Thymus (tissue), 11 donors: ENCODE measurements at regions not wholly inside any gene's neighbourhood (a gene's known extent, or its start where the extent isn't known, plus 50 kb on each side); places are given as distances from the start of the nearest gene placed in this dataset.

Source experiments
- DNase-seq, 9 donors: peaks; one replicate each; pipeline ENCODE4 v3.0.0-alpha.2; 2013; ENCODE audit warnings: low spot score in 9 of 9, low read depth in 6 of 9, missing footprints in 1 of 9
- H3K27ac ChIP-seq, 2 donors: one replicate each; pipeline ENCODE4 v1.5.1; 2013; ENCODE audit warnings: control low read depth in 1 of 2, low read depth in 1 of 2, low read length in 1 of 2, mild to moderate bottlenecking in 1 of 2, moderate library complexity in 1 of 2
- H3K27me3 ChIP-seq, 2 donors: one replicate each; pipeline ENCODE4 v1.5.1; 2013; ENCODE audit warnings: low read length in 1 of 2; ENCODE audit not compliant: control insufficient read depth in 2 of 2, insufficient read depth in 1 of 2
- H3K36me3 ChIP-seq, 2 donors: one replicate each; pipeline ENCODE4 v1.5.1; 2013; ENCODE audit warnings: low read length in 1 of 2, mild to moderate bottlenecking in 1 of 2, moderate library complexity in 1 of 2; ENCODE audit not compliant: control insufficient read depth in 2 of 2, insufficient read depth in 2 of 2
- H3K4me1 ChIP-seq, 2 donors: one replicate each; pipeline ENCODE4 v1.5.1; 2013; ENCODE audit warnings: low read length in 2 of 2; ENCODE audit not compliant: control insufficient read depth in 2 of 2, insufficient read depth in 2 of 2
- H3K4me3 ChIP-seq, 2 donors: one replicate each; pipeline ENCODE4 v1.5.1; 2013; ENCODE audit warnings: low read length in 2 of 2, control low read depth in 1 of 2, mild to moderate bottlenecking in 1 of 2
- H3K9me3 ChIP-seq, 2 donors: one replicate each; pipeline ENCODE4 v1.5.1; 2013; ENCODE audit warnings: low read length in 1 of 2, mild to moderate bottlenecking in 1 of 2; ENCODE audit not compliant: control insufficient read depth in 2 of 2, insufficient read depth in 1 of 2
- WGBS: extraction: QIAGEN DNeasy Blood & Tissue Kit; methylation state at CpG from one replicate; pipeline ENCODE4 v1.1.7; 2013; 5-methylcytosine and 5-hydroxymethylcytosine counted together
- donor health status: healthy.

DNA sequence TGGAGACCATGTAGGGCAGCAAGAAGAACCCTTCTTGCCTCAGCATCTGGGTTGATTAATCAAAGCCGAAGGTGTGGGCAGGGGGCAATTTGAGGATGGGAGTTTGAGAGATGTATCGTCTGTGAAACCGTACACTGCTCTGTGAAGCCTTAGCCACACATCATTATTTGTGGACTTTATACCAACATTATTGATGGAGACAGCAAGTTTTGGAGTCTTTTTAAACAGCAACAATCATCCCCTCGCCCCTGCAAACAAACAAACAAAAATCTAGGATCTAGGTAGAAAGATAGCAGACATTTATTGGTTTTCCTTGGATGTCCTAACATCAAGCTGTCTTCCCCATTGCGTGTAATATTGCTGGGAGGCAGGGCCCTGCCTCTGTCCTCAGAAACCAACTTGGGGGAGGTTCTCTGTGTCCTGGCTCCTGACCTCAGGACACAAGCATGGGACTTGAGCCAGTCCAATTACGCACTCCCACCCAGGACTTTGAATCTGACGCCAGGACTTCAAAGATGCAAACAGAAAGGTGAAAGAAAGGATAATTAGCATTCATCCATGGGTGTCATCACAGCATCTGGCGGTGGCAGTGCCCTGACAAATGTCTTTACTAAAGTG, 61.6 kb upstream of the PLET1 start:
- Histone ChIP-seq H3K27me3 (no peaks in the 10 kb centered on the region), H3K27ac (peak overlapping the region; percentile 12 to 66), H3K4me3 (no peak overlapping the region), H3K36me3 (no peaks in the 10 kb centered on the region), H3K4me1 (peaks cover 4 to 20% of the 10 kb centered on the region in 2 donors), H3K9me3 (no peaks in the 10 kb centered on the region)
- WGBS, result 83% methylated on average over 8 of the region's 8 CpGs
- no peak for DNase-seq

DNA sequence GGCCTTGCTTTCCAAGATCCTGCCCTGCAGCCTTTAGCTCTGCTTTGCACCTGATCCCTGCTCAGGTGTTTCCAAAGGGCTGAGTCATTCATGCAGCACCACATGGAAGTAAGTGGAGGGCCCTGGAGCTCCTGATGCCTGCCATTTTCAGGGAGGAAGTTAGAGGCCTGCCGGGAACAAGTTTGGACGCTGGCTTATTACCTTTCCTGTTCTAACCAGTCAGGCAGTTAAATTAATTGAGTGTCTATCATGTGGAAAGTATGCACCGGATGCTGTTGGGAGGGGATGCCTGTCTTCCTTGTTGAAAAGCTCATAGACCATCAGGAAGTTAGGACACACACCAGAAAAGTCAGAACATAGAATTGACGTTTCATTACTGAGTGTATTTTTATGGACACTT, 73.7 kb upstream of the PLET1 start:
- no peaks in the 10 kb centered on the region for H3K27me3 ChIP-seq
- DNase-seq, result no peak

GRCh38 chr11:112336356-112336886, 75.8 kb upstream of the PLET1 start:
- no peak for DNase-seq
- 97% methylated on average over 5 of the region's 5 CpGs for WGBS
- H3K4me3 ChIP-seq, result no peak overlapping the region
- H3K27me3 ChIP-seq, result no peaks in the 10 kb centered on the region
- H3K4me1 ChIP-seq, result no peaks in the 10 kb centered on the region
- H3K36me3 ChIP-seq, result no peaks in the 10 kb centered on the region
- no peaks in the 10 kb centered on the region for H3K9me3 ChIP-seq
- no peak overlapping the region for H3K27ac ChIP-seq

More for the DNA sequence above, 73.7 kb upstream of the PLET1 start:
- Histone ChIP-seq H3K36me3 (no peaks in the 10 kb centered on the region), H3K9me3 (no peaks in the 10 kb centered on the region), H3K27ac (no peak overlapping the region), H3K4me3 (no peak overlapping the region), H3K4me1 (no peaks in the 10 kb centered on the region)
- WGBS, result 54% methylated on average over 4 of the region's 4 CpGs

DNA sequence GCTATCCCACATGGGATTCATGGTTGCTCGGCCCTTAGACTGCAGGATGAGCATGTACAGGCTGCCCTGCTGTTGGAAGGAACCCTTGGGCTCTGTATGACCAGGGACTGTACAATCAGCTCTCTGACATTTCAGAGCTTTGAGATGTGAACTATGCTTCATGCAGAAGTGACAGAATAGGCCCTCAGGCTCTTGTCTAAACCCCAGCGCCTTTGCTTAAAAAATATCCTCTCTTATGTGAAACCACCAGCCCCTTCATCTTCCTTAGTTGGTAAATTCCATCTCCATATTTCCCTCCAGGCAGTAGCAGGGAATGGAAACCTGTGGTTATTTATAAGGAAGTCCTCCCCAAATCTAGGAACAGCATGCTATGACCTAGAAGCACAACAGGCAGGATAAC, 78.9 kb upstream of the PLET1 start:
- Histone ChIP-seq H3K9me3 (no peaks in the 10 kb centered on the region), H3K27ac (no peak overlapping the region), H3K4me1 (no peaks in the 10 kb centered on the region), H3K4me3 (no peak overlapping the region), H3K36me3 (no peaks in the 10 kb centered on the region), H3K27me3 (no peaks in the 10 kb centered on the region)
- no peak for DNase-seq
- WGBS, result 92% methylated on average over 2 of the region's 2 CpGs

- H3K4me3 ChIP-seq, result no peak overlapping the region
- 94% methylated on average over 6 of the region's 6 CpGs for WGBS
- no peaks in the 10 kb centered on the region for H3K36me3 ChIP-seq
- DNase-seq, result no peak
- H3K27ac ChIP-seq, result no peak overlapping the region
- H3K9me3 ChIP-seq, result no peaks in the 10 kb centered on the region
- H3K27me3 ChIP-seq, result no peaks in the 10 kb centered on the region
- H3K4me1 ChIP-seq, result no peaks in the 10 kb centered on the region
These were observed 82.8 kb upstream of the PLET1 start for GRCh38 chr11:112343368-112344039.

GRCh38 chr11:112344040-112344413, 83.4 kb upstream of the PLET1 start:
- 88% methylated on average over 1 of the region's 1 CpG for WGBS

GRCh38 chr11:112345166-112345565, 84.5 kb upstream of the PLET1 start:
- Histone ChIP-seq H3K4me3 (no peak overlapping the region), H3K36me3 (no peaks in the 10 kb centered on the region), H3K9me3 (no peaks in the 10 kb centered on the region), H3K27me3 (no peaks in the 10 kb centered on the region), H3K27ac (no peak overlapping the region), H3K4me1 (no peaks in the 10 kb centered on the region)
- no peak for DNase-seq
- 93% methylated on average over 3 of the region's 3 CpGs for WGBS

More at GRCh38 chr11:112344040-112344413, 83.4 kb upstream of the PLET1 start:
- DNase-seq, result no peak
- H3K36me3 ChIP-seq, result no peaks in the 10 kb centered on the region
- no peaks in the 10 kb centered on the region for H3K4me1 ChIP-seq
- no peak overlapping the region for H3K27ac ChIP-seq
- H3K4me3 ChIP-seq, result no peak overlapping the region
- H3K9me3 ChIP-seq, result no peaks in the 10 kb centered on the region
- no peaks in the 10 kb centered on the region for H3K27me3 ChIP-seq

DNA sequence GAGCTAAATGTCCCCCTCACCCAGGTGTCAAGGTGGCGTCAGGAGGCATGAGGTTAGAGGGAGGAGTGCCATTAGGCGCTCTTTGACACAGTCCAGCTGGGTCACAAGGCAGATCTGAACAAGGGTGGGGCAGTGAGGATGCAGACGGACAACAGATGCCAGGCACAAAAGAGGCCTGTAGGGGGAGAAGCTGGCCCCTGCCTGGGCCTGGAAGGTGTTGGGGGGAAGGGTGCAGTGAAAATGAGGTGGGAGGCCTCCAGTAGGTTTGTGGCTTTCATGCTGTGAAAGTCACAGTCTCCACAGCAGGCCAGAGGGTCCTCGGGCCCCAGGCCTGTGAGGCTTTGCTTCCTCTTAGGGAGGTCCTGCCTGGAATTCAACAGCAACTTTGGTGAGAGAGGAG, 85.0 kb upstream of the PLET1 start:
- WGBS, result 82% methylated on average over 4 of the region's 4 CpGs
- DNase-seq, result no peak
- H3K27me3 ChIP-seq, result no peaks in the 10 kb centered on the region
- H3K27ac ChIP-seq, result no peak overlapping the region
- no peaks in the 10 kb centered on the region for H3K36me3 ChIP-seq
- no peaks in the 10 kb centered on the region for H3K4me1 ChIP-seq
- H3K9me3 ChIP-seq, result no peaks in the 10 kb centered on the region
- H3K4me3 ChIP-seq, result no peak overlapping the region

DNA sequence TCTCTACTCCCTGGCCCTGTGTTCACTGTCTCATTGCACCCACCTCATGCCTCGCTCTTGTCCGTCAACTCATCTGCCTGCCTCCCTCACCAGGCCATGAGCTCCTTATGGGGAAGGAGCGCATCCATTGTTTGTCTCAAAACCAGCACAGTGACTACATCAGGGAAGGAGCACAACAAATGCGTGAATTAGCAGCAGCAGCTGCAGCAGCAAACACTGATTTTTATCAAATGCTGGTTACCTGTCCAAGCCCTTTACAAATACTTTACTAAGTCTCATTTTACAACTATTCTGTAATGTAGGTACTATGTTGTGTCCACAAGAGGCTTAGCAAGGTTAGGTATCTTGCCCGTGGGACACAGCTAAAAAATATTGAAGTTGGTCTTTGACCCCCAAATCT, 85.9 kb upstream of the PLET1 start:
- Histone ChIP-seq H3K36me3 (no peaks in the 10 kb centered on the region), H3K4me3 (no peak overlapping the region), H3K9me3 (no peaks in the 10 kb centered on the region), H3K27ac (no peak overlapping the region), H3K4me1 (no peaks in the 10 kb centered on the region), H3K27me3 (no peaks in the 10 kb centered on the region)
- no peak for DNase-seq
- WGBS, result 98% methylated on average over 5 of the region's 5 CpGs
